HCT116 (cell line): ENCODE measurements at regions not wholly inside any gene's neighbourhood (a gene's known extent, or its start where the extent isn't known, plus 50 kb on each side); places are given as distances from the start of the nearest gene placed in this dataset.

Experiments
- ATAC-seq: fragments of 200-7000 bp; cut with Tn5 transposase; 2 replicates; pipeline ENCODE4 v1.9.1; 2020; ENCODE audit warnings: mild to moderate bottlenecking, moderate library complexity
- BruUV-seq: library from RNA; stranded (reverse); fragments of 400-500 nt; replicated peaks from 2 replicates; lab custom pipeline; 2021; lab: Mats Ljungman, UMichigan
- CTCF ChIA-PET: fragments of 300-600 bp; sonication (Branson Sonifier 250); formaldehyde crosslinking; loops from one replicate; lab custom pipeline; 2021; ENCODE audit warnings: antibody characterized with exemption; lab: Charles Lee
- POLR2A ChIA-PET: fragments of 300-600, 350-600 bp; sonication (Branson Sonifier 250); formaldehyde crosslinking; loops from one replicate; lab custom pipeline; 2021; ENCODE audit warnings: antibody characterized with exemption; lab: Charles Lee
- RAD21 ChIA-PET, 2 experiments: fragments of 300-600 bp; sonication (Branson Sonifier 250); formaldehyde crosslinking; loops; one replicate each; lab custom pipeline; 2023; ENCODE audit warnings: low total read pairs in 2 of 2; ENCODE audit not compliant: uncharacterized antibody in 2 of 2, unreplicated experiment in 2 of 2, low non-redundant PET in 1 of 2; lab: Charles Lee
- DNase-seq: peaks from one replicate; pipeline ENCODE4 v3.0.0-alpha.2; 2010; ENCODE audit warnings: low read depth, low spot score
- H2AFZ ChIP-seq: fragments of 200-600 bp; shearing (Covaris generic), sonication (generic); 2 replicates; pipeline ENCODE4 v1.6.1; 2017; ENCODE audit warnings: low read depth, mixed run types, mixed read lengths, antibody characterized with exemption, low read length; ENCODE audit not compliant: poor library complexity, severe bottlenecking
- H3K27ac ChIP-seq: 2 replicates; pipeline ENCODE4 v1.5.1; 2012; ENCODE audit warnings: low read depth, low read length
- H3K27me3 ChIP-seq: fragments of 200-600 bp; sonication (generic); 2 replicates; pipeline ENCODE4 v1.6.1; 2016; ENCODE audit warnings: mixed run types, low read length, mixed read lengths; ENCODE audit not compliant: insufficient read depth
- H3K36me3 ChIP-seq, 2 experiments: fragments of 200-500 bp in 1 of 2; fragments of 200-600 bp in 1 of 2; sonication (Bioruptor generic) in 1 of 2; sonication (generic) in 1 of 2; 2 replicates each; pipeline versions ENCODE4 v1.5.1 to v1.6.1; 2014 to 2016; ENCODE audit warnings: low read length in 2 of 2, inconsistent platforms in 1 of 2, mixed read lengths in 1 of 2, mixed run types in 1 of 2; ENCODE audit not compliant: insufficient read depth in 2 of 2, control insufficient read depth in 1 of 2
- H3K4me1 ChIP-seq, 2 experiments: fragments of 200-600 bp in 1 of 2; sonication (generic) in 1 of 2; 2 replicates each; pipeline versions ENCODE4 v1.5.1 to v1.6.1; 2012 to 2017; ENCODE audit warnings: low read length in 2 of 2, inconsistent platforms in 1 of 2, mild to moderate bottlenecking in 1 of 2, mixed read lengths in 1 of 2, mixed run types in 1 of 2, moderate library complexity in 1 of 2; ENCODE audit not compliant: insufficient read depth in 2 of 2, control insufficient read depth in 1 of 2
- H3K4me2 ChIP-seq: fragments of 200-600 bp; sonication (generic); 2 replicates; pipeline ENCODE4 v1.6.1; 2017; ENCODE audit warnings: mixed run types, low read length, mixed read lengths
- H3K4me3 ChIP-seq, 2 experiments: fragments of 200-600 bp in 1 of 2; sonication (generic) in 1 of 2; replicated peaks in 1 of 2; 2 replicates each; pipeline ENCODE4 v1.5.1; 2011 to 2016; ENCODE audit warnings: low read length in 2 of 2, control low read depth in 1 of 2, low read depth in 1 of 2, mild to moderate bottlenecking in 1 of 2, mixed read lengths in 1 of 2, mixed run types in 1 of 2
- H3K79me2 ChIP-seq: fragments of 200-600 bp; sonication (generic); 2 replicates; pipeline ENCODE4 v1.6.1; 2017; ENCODE audit warnings: mild to moderate bottlenecking, mixed run types, low read length, moderate library complexity, mixed read lengths; ENCODE audit not compliant: insufficient read depth
- H3K9ac ChIP-seq: fragments of 200-600 bp; sonication (generic); 2 replicates; pipeline ENCODE4 v1.6.1; 2016; ENCODE audit warnings: low read length, mixed read lengths
- H3K9me2 ChIP-seq: fragments of 200-600 bp; sonication (generic), shearing (Covaris generic); 2 replicates; pipeline ENCODE4 v1.6.1; 2017; ENCODE audit warnings: mixed run types, mild to moderate bottlenecking, moderate library complexity; ENCODE audit not compliant: insufficient read depth
- H3K9me3 ChIP-seq, 2 experiments: fragments of 200-500 bp in 1 of 2; fragments of 200-600 bp in 1 of 2; sonication (Bioruptor generic) in 1 of 2; sonication (generic) in 1 of 2; 2 replicates each; pipeline ENCODE4 v1.6.1; 2014 to 2017; ENCODE audit warnings: low read length in 2 of 2, mixed read lengths in 2 of 2, inconsistent platforms in 1 of 2, low read depth in 1 of 2, mild to moderate bottlenecking in 1 of 2, mixed run types in 1 of 2, moderate library complexity in 1 of 2; ENCODE audit not compliant: control insufficient read depth in 1 of 2, insufficient read depth in 1 of 2
- H4K20me1 ChIP-seq: fragments of 200-600 bp; sonication (generic), shearing (Covaris generic); 2 replicates; pipeline ENCODE4 v1.6.1; 2017; ENCODE audit warnings: mixed run types, mild to moderate bottlenecking, moderate library complexity; ENCODE audit not compliant: insufficient read depth
- CEBPB ChIP-seq: IDR thresholded peaks from 2 replicates; pipeline ENCODE4 v1.6.1; 2012; ENCODE audit warnings: low read depth
- EGR1 ChIP-seq: IDR thresholded peaks from 2 replicates; pipeline ENCODE4 v1.6.1; 2012; ENCODE audit warnings: low read depth
- EZH2 ChIP-seq: fragments of 200-600 bp; sonication (generic); IDR thresholded peaks from 2 replicates; pipeline ENCODE4 v1.6.1; 2017; ENCODE audit warnings: antibody characterized with exemption, mixed run types
- JUND ChIP-seq: IDR thresholded peaks from 2 replicates; pipeline ENCODE4 v1.6.1; 2012
- POLR2A ChIP-seq: IDR thresholded peaks from 2 replicates; pipeline ENCODE4 v1.7.0; 2011; ENCODE audit warnings: borderline replicate concordance; ENCODE audit not compliant: insufficient read depth, insufficient read length; ENCODE audit errors: extremely low read depth
- POLR2AphosphoS5 ChIP-seq: IDR thresholded peaks from 2 replicates; pipeline ENCODE4 v1.6.1; 2011; ENCODE audit warnings: mild to moderate bottlenecking, low read depth, low read length, moderate library complexity
- RAD21 ChIP-seq: IDR thresholded peaks from 2 replicates; pipeline ENCODE4 v1.6.1; 2012; ENCODE audit warnings: low read depth, mild to moderate bottlenecking
- SIN3A ChIP-seq: IDR thresholded peaks from 2 replicates; pipeline ENCODE4 v1.6.1; 2012; ENCODE audit warnings: low read depth
- SP1 ChIP-seq: IDR thresholded peaks from 2 replicates; pipeline ENCODE4 v1.6.1; 2012; ENCODE audit warnings: low read depth
- SRF ChIP-seq: IDR thresholded peaks from 2 replicates; pipeline ENCODE4 v1.6.1; 2012; ENCODE audit warnings: low read depth
- TCF7L2 ChIP-seq: IDR thresholded peaks from 2 replicates; pipeline ENCODE4 v1.7.0; 2011; ENCODE audit warnings: borderline replicate concordance, inconsistent platforms; ENCODE audit not compliant: insufficient read depth, insufficient read length; ENCODE audit errors: extremely low read depth
- YY1 ChIP-seq: IDR thresholded peaks from 2 replicates; pipeline ENCODE4 v1.6.1; 2011; ENCODE audit warnings: low read length, low read depth, moderate library complexity, mild to moderate bottlenecking; ENCODE audit not compliant: insufficient replicate concordance; ENCODE audit errors: extremely low read depth
- ZBTB33 ChIP-seq: IDR thresholded peaks from 2 replicates; pipeline ENCODE4 v1.6.1; 2011; ENCODE audit warnings: mild to moderate bottlenecking, low read length, moderate library complexity; ENCODE audit not compliant: insufficient replicate concordance; ENCODE audit errors: extremely low read depth
- ZFX ChIP-seq: fragments of 450-650 bp; IDR thresholded peaks from 2 replicates; pipeline ENCODE4 v1.6.1; 2017
- ZNF274 ChIP-seq: fragments of 200-500 bp; sonication (Bioruptor generic); IDR thresholded peaks from 2 replicates; pipeline ENCODE4 v1.6.1; 2014; ENCODE audit warnings: mild to moderate bottlenecking, low read depth, low read length, inconsistent platforms
- intact Hi-C: fragments of 100-400 bp; cut with micrococcal nuclease; formaldehyde crosslinking; loops from 2 replicates; pipeline ENCODE4 v1.10.0; 2022
- TF ChIP-seq, protein P1 (sequence below): IDR thresholded peaks from 2 replicates; pipeline ENCODE4 v1.6.1; 2012

DNA sequence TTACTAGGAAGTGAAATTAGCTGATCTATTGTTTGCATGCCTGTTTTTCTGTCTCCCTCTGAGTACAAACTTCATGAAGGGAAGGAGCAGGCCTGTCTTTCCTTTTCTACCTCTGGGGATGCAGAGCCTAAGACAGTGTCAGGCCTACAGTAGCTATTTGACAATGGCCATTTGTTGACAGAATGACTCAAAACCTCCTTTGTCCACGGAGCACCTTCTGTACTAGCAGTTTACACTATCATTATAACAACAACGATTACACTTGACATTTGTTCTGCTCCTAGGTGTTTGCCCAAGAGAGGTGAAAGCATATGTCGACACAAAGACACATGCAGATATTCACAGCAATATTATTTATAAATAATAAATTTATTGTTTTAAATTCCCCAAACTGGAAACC, 132.3 kb upstream of the IRX3 start:
- Histone ChIP-seq H3K36me3 (no peaks in the 10 kb centered on the region), H3K9me3 (no peaks in the 10 kb centered on the region), H3K9ac (no peak overlapping the region), H3K79me2 (no peaks in the 10 kb centered on the region), H3K4me1 (peaks cover under 1 to 7% of the 10 kb centered on the region in 2 experiments; a peak in 3 of 4 replicates), H3K4me2 (no peak overlapping the region), H2AFZ (no peak overlapping the region), H4K20me1 (no peaks in the 10 kb centered on the region), H3K9me2 (no peaks in the 10 kb centered on the region), H3K27me3 (no peaks in the 10 kb centered on the region), H3K4me3 (no peak overlapping the region), H3K27ac (no peak overlapping the region)
- POLR2A ChIA-PET, result no interaction called here
- TF ChIP-seq POLR2A, result no peak
- TF ChIP-seq EGR1, result no peak
- no peak for TF ChIP-seq SRF
- TF ChIP-seq YY1, result no peak
- no peak for TF ChIP-seq ZNF274
- TF ChIP-seq SIN3A, result no peak
- TF ChIP-seq EZH2, result no peak
- no peak for TF ChIP-seq ZFX
- TF ChIP-seq RAD21, result no peak
- TF ChIP-seq POLR2AphosphoS5, result no peak
- no peak for TF ChIP-seq ZBTB33
- TF ChIP-seq SP1, result no peak
- no peak for TF ChIP-seq CEBPB
- TF ChIP-seq TCF7L2, result no peak
- TF ChIP-seq JUND, result no peak
- TF ChIP-seq, protein P1, sequence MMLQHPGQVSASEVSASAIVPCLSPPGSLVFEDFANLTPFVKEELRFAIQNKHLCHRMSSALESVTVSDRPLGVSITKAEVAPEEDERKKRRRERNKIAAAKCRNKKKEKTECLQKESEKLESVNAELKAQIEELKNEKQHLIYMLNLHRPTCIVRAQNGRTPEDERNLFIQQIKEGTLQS, result no peak
- ATAC-seq (no peak), DNase-seq (no peak)
- intact Hi-C loops, result no loop called here
- BruUV-seq, result no TSS peak
- RAD21 ChIA-PET, result no interaction called here
- CTCF ChIA-PET, result no interaction called here
